CD14-positive monocyte (primary cell): ENCODE measurements at regions not wholly inside any gene's neighbourhood (a gene's known extent, or its start where the extent isn't known, plus 50 kb on each side); places are given as distances from the start of the nearest gene placed in this dataset.
"Not testable (repeated sequence)": the region's sequence is repeated elsewhere in the genome, so short reads cannot be mapped to it uniquely, and the experiment has no call there.

Experiments
- DNase-seq, 3 donors: peaks; one replicate each; pipeline ENCODE4 v3.0.0-alpha.2; 2011 to 2022
- H2AFZ ChIP-seq: 2 replicates; pipeline ENCODE4 v1.6.0; 2012; ENCODE audit warnings: mild to moderate bottlenecking, low read depth, low read length, inconsistent platforms; ENCODE audit not compliant: insufficient read depth, poor library complexity, severe bottlenecking
- H3K27ac ChIP-seq, 2 donors: 1 replicate in 1 of 2; 2 replicates in 1 of 2; pipeline ENCODE4 v1.5.1; 2012 to 2013; ENCODE audit warnings: low read length in 2 of 2, control low read depth in 1 of 2, inconsistent platforms in 1 of 2, low read depth in 1 of 2, mild to moderate bottlenecking in 1 of 2
- H3K27me3 ChIP-seq, 2 donors: one replicate each; pipeline versions ENCODE4 v1.6.0 to v1.6.1; 2011 to 2013; ENCODE audit warnings: low read length in 2 of 2; ENCODE audit not compliant: control insufficient read depth in 2 of 2, insufficient read depth in 2 of 2
- H3K36me3 ChIP-seq, 2 donors: replicated peaks in 1 of 2; 1 replicate in 1 of 2; 2 replicates in 1 of 2; pipeline versions ENCODE4 v1.5.1 to v1.6.1; 2012 to 2013; ENCODE audit warnings: low read length in 2 of 2, control low read depth in 1 of 2, inconsistent platforms in 1 of 2, mild to moderate bottlenecking in 1 of 2; ENCODE audit not compliant: insufficient read depth in 2 of 2, control insufficient read depth in 1 of 2
- H3K4me1 ChIP-seq, 2 donors: 1 replicate in 1 of 2; 2 replicates in 1 of 2; pipeline versions ENCODE4 v1.5.1 to v1.6.1; 2012 to 2013; ENCODE audit warnings: low read length in 2 of 2, control low read depth in 1 of 2, inconsistent platforms in 1 of 2, mild to moderate bottlenecking in 1 of 2, moderate library complexity in 1 of 2; ENCODE audit not compliant: insufficient read depth in 2 of 2, control insufficient read depth in 1 of 2
- H3K4me2 ChIP-seq: replicated peaks from 2 replicates; pipeline ENCODE3; 2012; ENCODE audit warnings: low read length, moderate library complexity, mild to moderate bottlenecking; ENCODE audit not compliant: poor library complexity, severe bottlenecking; ENCODE audit errors: extremely low read depth
- H3K4me3 ChIP-seq, 3 experiments: fragments of 200-600 bp in 1 of 3; sonication (generic) in 1 of 3; replicated peaks in 1 of 3; 1 replicate in 2 of 3; 2 replicates in 1 of 3; pipeline ENCODE4 v1.5.1; 2011 to 2013; ENCODE audit warnings: low read length in 3 of 3, mild to moderate bottlenecking in 3 of 3, control low read depth in 2 of 3, low read depth in 2 of 3, inconsistent platforms in 1 of 3, moderate library complexity in 1 of 3
- H3K79me2 ChIP-seq: 2 replicates; pipeline ENCODE4 v1.6.0; 2012; ENCODE audit warnings: mild to moderate bottlenecking, control low read depth, inconsistent platforms, low read length, moderate library complexity; ENCODE audit not compliant: insufficient read depth
- H3K9ac ChIP-seq: 2 replicates; pipeline ENCODE4 v1.6.0; 2017; ENCODE audit warnings: low read length, mild to moderate bottlenecking; ENCODE audit not compliant: insufficient read depth, poor library complexity, severe bottlenecking
- H3K9me3 ChIP-seq, 2 donors: replicated peaks in 1 of 2; 1 replicate in 1 of 2; 2 replicates in 1 of 2; pipeline versions ENCODE4 v1.5.1 to v1.6.1; 2012 to 2013; ENCODE audit warnings: low read length in 2 of 2, control low read depth in 1 of 2; ENCODE audit not compliant: control insufficient read depth in 1 of 2, insufficient read depth in 1 of 2
- H4K20me1 ChIP-seq: 2 replicates; pipeline ENCODE4 v1.6.0; 2012; ENCODE audit warnings: mild to moderate bottlenecking, low read length, control low read depth, moderate library complexity; ENCODE audit not compliant: insufficient read depth
- H3K27ac Mint-ChIP-seq, 7 donors: one replicate each; pipeline ENCODE4 v1.8.0; 2020; ENCODE audit warnings: mild to moderate bottlenecking in 7 of 7, mixed read lengths in 7 of 7, moderate library complexity in 6 of 7, inconsistent platforms in 2 of 7
- H3K27me3 Mint-ChIP-seq, 3 donors: one replicate each; pipeline ENCODE4 v1.8.0; 2021 to 2022; ENCODE audit warnings: low read depth in 3 of 3, mild to moderate bottlenecking in 3 of 3, mixed read lengths in 3 of 3, moderate library complexity in 3 of 3, inconsistent platforms in 1 of 3
- H3K36me3 Mint-ChIP-seq, 2 donors: one replicate each; pipeline ENCODE4 v1.8.0; 2020; ENCODE audit warnings: mixed read lengths in 2 of 2, inconsistent platforms in 1 of 2, mild to moderate bottlenecking in 1 of 2
- H3K4me1 Mint-ChIP-seq: one replicate; pipeline ENCODE4 v1.8.0; 2020; ENCODE audit warnings: mild to moderate bottlenecking, mixed read lengths
- H3K4me3 Mint-ChIP-seq, 2 donors: one replicate each; pipeline ENCODE4 v1.8.0; 2020; ENCODE audit warnings: mild to moderate bottlenecking in 2 of 2, mixed read lengths in 2 of 2, moderate library complexity in 1 of 2
- H3K9me3 Mint-ChIP-seq, 7 donors: one replicate each; pipeline ENCODE4 v1.8.0; 2020 to 2022; ENCODE audit warnings: mixed read lengths in 7 of 7, mild to moderate bottlenecking in 6 of 7, moderate library complexity in 6 of 7, inconsistent platforms in 2 of 7
- WGBS: methylation state at CpG from one replicate; pipeline ENCODE4 v1.1.5; 2013; ENCODE audit warnings: missing lambda C conversion rate; ENCODE audit not compliant: insufficient coverage; 5-methylcytosine and 5-hydroxymethylcytosine counted together
- intact Hi-C, 2 donors: fragments of 100-400 bp; cut with micrococcal nuclease; formaldehyde crosslinking; loops; one replicate each; pipeline versions ENCODE4 v1.15.0 to v1.15.1; 2023

- H3K4me3 ChIP-seq, H3K36me3 Mint-ChIP-seq, H3K4me2 ChIP-seq, H3K4me1 ChIP-seq, H3K27me3 ChIP-seq, H3K27ac ChIP-seq, H4K20me1 ChIP-seq, H3K4me1 Mint-ChIP-seq, DNase-seq, intact Hi-C loops, H3K36me3 ChIP-seq, H3K27ac Mint-ChIP-seq, H3K79me2 ChIP-seq, H3K9ac ChIP-seq, H3K9me3 ChIP-seq, H3K4me3 Mint-ChIP-seq, H2AFZ ChIP-seq: not testable (repeated sequence)
- 91% methylated on average over 6 of the region's 14 CpGs for WGBS
- peaks cover 4 to 11% (median 6%) of the 10 kb centered on the region in 3 donors for H3K27me3 Mint-ChIP-seq
- H3K9me3 Mint-ChIP-seq, result peaks cover 0 to 11% (median 3%) of the 10 kb centered on the region in 7 donors
Observed at GRCh38 chr16:88226302-88226701, 156.5 kb upstream of the ZNF469 start.

- H3K9me3 ChIP-seq, H3K79me2 ChIP-seq, H3K9ac ChIP-seq, H3K27me3 ChIP-seq, H3K36me3 ChIP-seq, H3K4me1 ChIP-seq, intact Hi-C loops, H2AFZ ChIP-seq, H3K4me2 ChIP-seq, H3K4me3 Mint-ChIP-seq, H3K4me1 Mint-ChIP-seq, H4K20me1 ChIP-seq, H3K27ac ChIP-seq, DNase-seq, H3K27ac Mint-ChIP-seq, H3K36me3 Mint-ChIP-seq, H3K4me3 ChIP-seq, H3K9me3 Mint-ChIP-seq: not testable (repeated sequence)
- WGBS, result 86% methylated on average over 7 of the region's 35 CpGs
- peaks cover 6 to 11% (median 6%) of the 10 kb centered on the region in 3 donors for H3K27me3 Mint-ChIP-seq
Observed at GRCh38 chr16:88227026-88227721, 155.6 kb upstream of the ZNF469 start.

GRCh38 chr16:88227722-88228482, 154.9 kb upstream of the ZNF469 start:
- H3K27ac Mint-ChIP-seq, H3K36me3 ChIP-seq, H3K9ac ChIP-seq, H3K9me3 Mint-ChIP-seq, intact Hi-C loops, H3K4me3 Mint-ChIP-seq, H3K27ac ChIP-seq, H3K4me1 Mint-ChIP-seq, H3K4me3 ChIP-seq, H3K9me3 ChIP-seq, H3K36me3 Mint-ChIP-seq, H3K27me3 ChIP-seq, H2AFZ ChIP-seq, H3K79me2 ChIP-seq, H4K20me1 ChIP-seq, H3K4me2 ChIP-seq, DNase-seq, H3K27me3 Mint-ChIP-seq, H3K4me1 ChIP-seq: not testable (repeated sequence)
- WGBS, result 92% methylated on average over 18 of the region's 36 CpGs

- H3K79me2 ChIP-seq, H3K27me3 Mint-ChIP-seq, H3K4me3 Mint-ChIP-seq, intact Hi-C loops, H4K20me1 ChIP-seq, H3K9me3 ChIP-seq, H3K4me1 ChIP-seq, DNase-seq, H3K27ac ChIP-seq, H3K4me3 ChIP-seq, H3K36me3 ChIP-seq, H2AFZ ChIP-seq, H3K4me1 Mint-ChIP-seq, H3K9me3 Mint-ChIP-seq, H3K36me3 Mint-ChIP-seq, H3K27me3 ChIP-seq, H3K9ac ChIP-seq, H3K4me2 ChIP-seq: not testable (repeated sequence)
- WGBS, result no CpG with 5 or more reads among the region's 8 CpGs
- peak overlapping the region in 1 of 7 donors; percentile 62 for H3K27ac Mint-ChIP-seq
Observed at GRCh38 chr16:88228751-88229150, 154.0 kb upstream of the ZNF469 start.
